Neural progenitor cell (in vitro differentiated cells): ENCODE measurements at regions not wholly inside any gene's neighbourhood (a gene's known extent, or its start where the extent isn't known, plus 50 kb on each side); places are given as distances from the start of the nearest gene placed in this dataset.

Experiments
- CTCF ChIP-seq: fragments of 200-600 bp; sonication (generic); IDR thresholded peaks from 2 replicates; pipeline ENCODE4 v1.5.1; 2017; ENCODE audit warnings: antibody characterized with exemption, mild to moderate bottlenecking
- EZH2 ChIP-seq: fragments of 200-600 bp; sonication (generic); IDR thresholded peaks from 2 replicates; pipeline ENCODE4 v1.6.1; 2017; ENCODE audit warnings: antibody characterized with exemption, mild to moderate bottlenecking, moderate library complexity

- no peak for TF ChIP-seq CTCF
- no peak for TF ChIP-seq EZH2
Measured at GRCh38 chr4:102429553-102429952, 71.6 kb upstream of the NFKB1 start.
